ENCODE measurements at regions not wholly inside any gene's neighbourhood (a gene's known extent, or its start where the extent isn't known, plus 50 kb on each side); places are given as distances from the start of the nearest gene placed in this dataset.

- TF ChIP-seq, protein P1, sequence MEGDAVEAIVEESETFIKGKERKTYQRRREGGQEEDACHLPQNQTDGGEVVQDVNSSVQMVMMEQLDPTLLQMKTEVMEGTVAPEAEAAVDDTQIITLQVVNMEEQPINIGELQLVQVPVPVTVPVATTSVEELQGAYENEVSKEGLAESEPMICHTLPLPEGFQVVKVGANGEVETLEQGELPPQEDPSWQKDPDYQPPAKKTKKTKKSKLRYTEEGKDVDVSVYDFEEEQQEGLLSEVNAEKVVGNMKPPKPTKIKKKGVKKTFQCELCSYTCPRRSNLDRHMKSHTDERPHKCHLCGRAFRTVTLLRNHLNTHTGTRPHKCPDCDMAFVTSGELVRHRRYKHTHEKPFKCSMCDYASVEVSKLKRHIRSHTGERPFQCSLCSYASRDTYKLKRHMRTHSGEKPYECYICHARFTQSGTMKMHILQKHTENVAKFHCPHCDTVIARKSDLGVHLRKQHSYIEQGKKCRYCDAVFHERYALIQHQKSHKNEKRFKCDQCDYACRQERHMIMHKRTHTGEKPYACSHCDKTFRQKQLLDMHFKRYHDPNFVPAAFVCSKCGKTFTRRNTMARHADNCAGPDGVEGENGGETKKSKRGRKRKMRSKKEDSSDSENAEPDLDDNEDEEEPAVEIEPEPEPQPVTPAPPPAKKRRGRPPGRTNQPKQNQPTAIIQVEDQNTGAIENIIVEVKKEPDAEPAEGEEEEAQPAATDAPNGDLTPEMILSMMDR (IDR thresholded peaks at IDR 0.05), result no peak
- TF ChIP-seq POLR2AphosphoS5 (IDR thresholded peaks at IDR 0.05), result no peak
- TF ChIP-seq EP300 (IDR thresholded peaks at IDR 0.05), result no peak
- no peak for TF ChIP-seq POLR2A (IDR thresholded peaks at IDR 0.05; ENCODE audit: low read depth)
These were observed 50.7 kb upstream of the KLF7 start for GRCh38 chr2:207216457-207216856.
